Activated T-helper 2 cell treated with anti-CD3 and anti-CD28 coated beads, Interferon-gamma antibody, Interleukin-2, Interleukin-4, amounts not matched to agents 10 μg/mL and 5 μg/mL and 100 μg/mL, durations not matched to agents 14 hours and 24 hours and 36 hours (primary cell): ENCODE measurements at regions not wholly inside any gene's neighbourhood (a gene's known extent, or its start where the extent isn't known, plus 50 kb on each side); places are given as distances from the start of the nearest gene placed in this dataset.

Experiments used
- DNase-seq: peaks from one replicate; pipeline ENCODE4 v3.0.0; 2021; ENCODE audit warnings: low spot score
- H3K27ac Mint-ChIP-seq: one replicate; pipeline ENCODE4 v1.8.0; 2021; ENCODE audit warnings: mixed read lengths
- H3K27me3 Mint-ChIP-seq: one replicate; pipeline ENCODE4 v1.8.0; 2021; ENCODE audit warnings: low read depth, mixed read lengths
- H3K36me3 Mint-ChIP-seq: one replicate; pipeline ENCODE4 v1.8.0; 2021; ENCODE audit warnings: low read depth, mixed read lengths
- H3K4me1 Mint-ChIP-seq: one replicate; pipeline ENCODE4 v1.8.0; 2021; ENCODE audit warnings: low read depth, mixed read lengths
- H3K4me3 Mint-ChIP-seq: one replicate; pipeline ENCODE4 v1.8.0; 2021; ENCODE audit warnings: low read depth, mild to moderate bottlenecking, moderate library complexity, mixed read lengths
- H3K9me3 Mint-ChIP-seq: one replicate; pipeline ENCODE4 v1.8.0; 2021; ENCODE audit warnings: mixed read lengths
- intact Hi-C: fragments of 100-400 bp; cut with micrococcal nuclease; formaldehyde crosslinking; loops from one replicate; pipeline ENCODE4 v1.15.1; 2023

- Mint-ChIP-seq H3K27me3 (no peaks in the 10 kb centered on the region), H3K36me3 (peaks cover 30% of the 10 kb centered on the region), H3K27ac (peak overlapping the region; percentile 60), H3K4me3 (no peak overlapping the region), H3K4me1 (peaks cover 8% of the 10 kb centered on the region), H3K9me3 (peaks cover 44% of the 10 kb centered on the region)
- no peak for DNase-seq
- intact Hi-C loops, result no loop called here
These were observed 605.2 kb upstream of the ID2 start for GRCh38 chr2:8076448-8077342.

GRCh38 chr2:8078705-8079104, 603.2 kb upstream of the ID2 start:
- intact Hi-C loops, result no loop called here
- DNase-seq, result no peak
- Mint-ChIP-seq H3K4me3 (no peak overlapping the region), H3K27me3 (no peaks in the 10 kb centered on the region), H3K4me1 (peaks cover 8% of the 10 kb centered on the region), H3K27ac (no peak overlapping the region), H3K36me3 (peaks cover 30% of the 10 kb centered on the region), H3K9me3 (peaks cover 36% of the 10 kb centered on the region)

- no peak overlapping the region for H3K27ac Mint-ChIP-seq
- no peaks in the 10 kb centered on the region for H3K27me3 Mint-ChIP-seq
- H3K4me1 Mint-ChIP-seq, result peaks cover 8% of the 10 kb centered on the region
- peaks cover 30% of the 10 kb centered on the region for H3K36me3 Mint-ChIP-seq
- H3K4me3 Mint-ChIP-seq, result no peak overlapping the region
- peaks cover 34% of the 10 kb centered on the region for H3K9me3 Mint-ChIP-seq
- DNase-seq, result no peak
- intact Hi-C loops, result no loop called here
These were observed 601.8 kb upstream of the ID2 start for GRCh38 chr2:8080063-8080462.

- no peak overlapping the region for H3K4me3 Mint-ChIP-seq
- intact Hi-C loops, result no loop called here
- H3K36me3 Mint-ChIP-seq, result peaks cover 22% of the 10 kb centered on the region
- peaks cover 28% of the 10 kb centered on the region for H3K9me3 Mint-ChIP-seq
- H3K4me1 Mint-ChIP-seq, result peaks cover 8% of the 10 kb centered on the region
- DNase-seq, result no peak
- H3K27me3 Mint-ChIP-seq, result no peaks in the 10 kb centered on the region
- no peak overlapping the region for H3K27ac Mint-ChIP-seq
These were observed 600.7 kb upstream of the ID2 start for GRCh38 chr2:8081130-8081529.

GRCh38 chr2:8082840-8083239, 599.0 kb upstream of the ID2 start:
- H3K27ac Mint-ChIP-seq, result no peak overlapping the region
- peaks cover 12% of the 10 kb centered on the region for H3K9me3 Mint-ChIP-seq
- H3K36me3 Mint-ChIP-seq, result peaks cover 7% of the 10 kb centered on the region
- DNase-seq, result no peak
- H3K27me3 Mint-ChIP-seq, result no peaks in the 10 kb centered on the region
- no peak overlapping the region for H3K4me3 Mint-ChIP-seq
- intact Hi-C loops, result no loop called here
- H3K4me1 Mint-ChIP-seq, result no peaks in the 10 kb centered on the region

- Mint-ChIP-seq H3K4me3 (no peak overlapping the region), H3K27me3 (no peaks in the 10 kb centered on the region), H3K9me3 (no peaks in the 10 kb centered on the region), H3K27ac (no peak overlapping the region), H3K4me1 (no peaks in the 10 kb centered on the region), H3K36me3 (no peaks in the 10 kb centered on the region)
- no peak for DNase-seq
- intact Hi-C loops, result no loop called here
These were observed 595.5 kb upstream of the ID2 start for GRCh38 chr2:8086357-8086756.

GRCh38 chr2:8086796-8087479, 594.9 kb upstream of the ID2 start:
- Mint-ChIP-seq H3K36me3 (no peaks in the 10 kb centered on the region), H3K4me1 (no peaks in the 10 kb centered on the region), H3K27ac (no peak overlapping the region), H3K27me3 (no peaks in the 10 kb centered on the region), H3K4me3 (no peak overlapping the region), H3K9me3 (no peaks in the 10 kb centered on the region)
- no peak for DNase-seq
- intact Hi-C loops, result no loop called here

GRCh38 chr2:8087480-8087840, 594.4 kb upstream of the ID2 start:
- H3K4me1 Mint-ChIP-seq, result no peaks in the 10 kb centered on the region
- intact Hi-C loops, result no loop called here
- H3K9me3 Mint-ChIP-seq, result no peaks in the 10 kb centered on the region
- no peaks in the 10 kb centered on the region for H3K27me3 Mint-ChIP-seq
- H3K4me3 Mint-ChIP-seq, result no peak overlapping the region
- H3K36me3 Mint-ChIP-seq, result no peaks in the 10 kb centered on the region
- DNase-seq, result no peak
- H3K27ac Mint-ChIP-seq, result no peak overlapping the region

GRCh38 chr2:8088810-8089209, 593.0 kb upstream of the ID2 start:
- no peak overlapping the region for H3K27ac Mint-ChIP-seq
- no peak overlapping the region for H3K4me3 Mint-ChIP-seq
- no peaks in the 10 kb centered on the region for H3K4me1 Mint-ChIP-seq
- no peaks in the 10 kb centered on the region for H3K36me3 Mint-ChIP-seq
- DNase-seq, result no peak
- H3K27me3 Mint-ChIP-seq, result no peaks in the 10 kb centered on the region
- H3K9me3 Mint-ChIP-seq, result no peaks in the 10 kb centered on the region
- intact Hi-C loops, result no loop called here

GRCh38 chr2:8089596-8089995, 592.3 kb upstream of the ID2 start:
- intact Hi-C loops, result no loop called here
- Mint-ChIP-seq H3K4me3 (no peak overlapping the region), H3K27me3 (no peaks in the 10 kb centered on the region), H3K9me3 (no peaks in the 10 kb centered on the region), H3K36me3 (peaks cover 3% of the 10 kb centered on the region), H3K27ac (no peak overlapping the region), H3K4me1 (no peaks in the 10 kb centered on the region)
- no peak for DNase-seq

GRCh38 chr2:8090748-8091700, 590.8 kb upstream of the ID2 start:
- Mint-ChIP-seq H3K9me3 (peaks cover under 1% of the 10 kb centered on the region), H3K4me3 (no peak overlapping the region), H3K27me3 (no peaks in the 10 kb centered on the region), H3K4me1 (no peaks in the 10 kb centered on the region), H3K27ac (no peak overlapping the region), H3K36me3 (peaks cover 3% of the 10 kb centered on the region)
- intact Hi-C loops, result no loop called here
- DNase-seq, result peak; percentile 19

- Mint-ChIP-seq H3K9me3 (peaks cover 12% of the 10 kb centered on the region), H3K27me3 (no peaks in the 10 kb centered on the region), H3K27ac (no peak overlapping the region), H3K4me1 (no peaks in the 10 kb centered on the region), H3K4me3 (no peak overlapping the region), H3K36me3 (peaks cover 7% of the 10 kb centered on the region)
- intact Hi-C loops, result no loop called here
- DNase-seq, result no peak
These were observed 587.3 kb upstream of the ID2 start for GRCh38 chr2:8094526-8094925.
